Hepatocyte (in vitro differentiated cells): ENCODE measurements at regions not wholly inside any gene's neighbourhood (a gene's known extent, or its start where the extent isn't known, plus 50 kb on each side); places are given as distances from the start of the nearest gene placed in this dataset.

Experiments used
- EZH2 ChIP-seq: fragments of 200-600 bp; sonication (generic); IDR thresholded peaks from 2 replicates; pipeline ENCODE4 v1.6.1; 2016; ENCODE audit warnings: antibody characterized with exemption, mild to moderate bottlenecking, borderline replicate concordance
- EZH2phosphoT487 ChIP-seq: fragments of 200-600 bp; sonication (generic); IDR thresholded peaks from one replicate; pipeline ENCODE4 v1.6.1; 2018; ENCODE audit warnings: antibody characterized with exemption, mild to moderate bottlenecking, low read depth, moderate library complexity; ENCODE audit not compliant: unreplicated experiment, severe bottlenecking
- TF ChIP-seq, protein P1 (sequence below): fragments of 200-600 bp; sonication (generic); IDR thresholded peaks from 2 replicates; pipeline ENCODE4 v1.5.1; 2016; ENCODE audit warnings: antibody characterized with exemption, mild to moderate bottlenecking; ENCODE audit not compliant: poor library complexity

DNA sequence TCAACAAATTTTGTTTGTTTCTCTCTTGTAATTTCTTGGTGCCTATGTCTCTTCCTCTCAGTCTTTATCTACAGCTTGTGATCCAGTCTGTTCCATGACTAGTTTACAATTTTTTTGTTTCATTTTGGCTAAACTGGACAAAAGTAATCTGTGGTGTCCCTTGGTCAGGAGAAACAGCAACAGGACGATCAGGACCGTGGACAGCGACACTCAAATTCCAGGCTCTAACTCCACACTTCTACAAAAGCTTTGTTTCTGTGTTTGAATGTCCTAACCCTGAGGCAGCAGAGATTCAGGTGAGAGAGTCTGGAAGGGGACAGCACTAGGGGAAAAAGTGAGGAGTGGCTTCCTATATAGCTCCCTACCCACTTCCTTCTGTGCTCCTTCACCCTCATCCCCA lies 593.3 kb upstream of the FANCL start:
- TF ChIP-seq, protein P1, sequence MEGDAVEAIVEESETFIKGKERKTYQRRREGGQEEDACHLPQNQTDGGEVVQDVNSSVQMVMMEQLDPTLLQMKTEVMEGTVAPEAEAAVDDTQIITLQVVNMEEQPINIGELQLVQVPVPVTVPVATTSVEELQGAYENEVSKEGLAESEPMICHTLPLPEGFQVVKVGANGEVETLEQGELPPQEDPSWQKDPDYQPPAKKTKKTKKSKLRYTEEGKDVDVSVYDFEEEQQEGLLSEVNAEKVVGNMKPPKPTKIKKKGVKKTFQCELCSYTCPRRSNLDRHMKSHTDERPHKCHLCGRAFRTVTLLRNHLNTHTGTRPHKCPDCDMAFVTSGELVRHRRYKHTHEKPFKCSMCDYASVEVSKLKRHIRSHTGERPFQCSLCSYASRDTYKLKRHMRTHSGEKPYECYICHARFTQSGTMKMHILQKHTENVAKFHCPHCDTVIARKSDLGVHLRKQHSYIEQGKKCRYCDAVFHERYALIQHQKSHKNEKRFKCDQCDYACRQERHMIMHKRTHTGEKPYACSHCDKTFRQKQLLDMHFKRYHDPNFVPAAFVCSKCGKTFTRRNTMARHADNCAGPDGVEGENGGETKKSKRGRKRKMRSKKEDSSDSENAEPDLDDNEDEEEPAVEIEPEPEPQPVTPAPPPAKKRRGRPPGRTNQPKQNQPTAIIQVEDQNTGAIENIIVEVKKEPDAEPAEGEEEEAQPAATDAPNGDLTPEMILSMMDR, result no peak
- TF ChIP-seq EZH2 (no peak), EZH2phosphoT487 (no peak)
